Stomach (tissue), 8 donors: ENCODE measurements at regions not wholly inside any gene's neighbourhood (a gene's known extent, or its start where the extent isn't known, plus 50 kb on each side); places are given as distances from the start of the nearest gene placed in this dataset.

Experiments used
- DNase-seq, 2 donors: peaks; one replicate each; pipeline versions ENCODE4 v3.0.0 to v3.0.0-alpha.2; 2013 to 2019
- H3K27ac ChIP-seq, 5 donors: fragments of 200-600 bp in 4 of 5; sonication (generic) in 4 of 5; one replicate each; pipeline ENCODE4 v1.5.1; 2013 to 2019; ENCODE audit warnings: mild to moderate bottlenecking in 1 of 5, moderate library complexity in 1 of 5
- H3K27me3 ChIP-seq, 3 donors: fragments of 200-600 bp; sonication (generic); one replicate each; pipeline ENCODE4 v1.5.1; 2017 to 2019; ENCODE audit warnings: mixed run types in 1 of 3
- H3K36me3 ChIP-seq, 4 donors: fragments of 200-600 bp; sonication (generic); 1 replicate in 3 of 4; 2 replicates in 1 of 4; pipeline ENCODE4 v1.5.1; 2016 to 2019
- H3K4me1 ChIP-seq, 4 donors: fragments of 200-600 bp; sonication (generic); one replicate each; pipeline ENCODE4 v1.5.1; 2016 to 2019
- H3K4me3 ChIP-seq, 4 donors: fragments of 200-600 bp; sonication (generic) in 3 of 4; one replicate each; pipeline ENCODE4 v1.5.1; 2016 to 2019; ENCODE audit warnings: mild to moderate bottlenecking in 1 of 4
- H3K9me3 ChIP-seq, 4 donors: fragments of 200-600 bp; sonication (generic); one replicate each; pipeline ENCODE4 v1.5.1; 2016 to 2019
- CTCF ChIP-seq, 7 experiments: fragments of 450-650 bp in 4 of 7; fragments of 200-600 bp in 3 of 7; sonication (generic) in 3 of 7; IDR thresholded peaks; one replicate each; pipeline ENCODE4 v1.5.1; 2016 to 2019; ENCODE audit warnings: antibody characterized with exemption in 7 of 7, control low read depth in 2 of 7, mild to moderate bottlenecking in 1 of 7
- EP300 ChIP-seq: sonication (generic); formaldehyde crosslinking; IDR thresholded peaks from one replicate; pipeline ENCODE4 v1.6.1; 2017; ENCODE audit warnings: antibody characterized with exemption
- POLR2A ChIP-seq, 4 donors: fragments of 450-650 bp; IDR thresholded peaks; one replicate each; pipeline ENCODE4 v1.6.1; 2016; ENCODE audit warnings: antibody characterized with exemption in 4 of 4, control low read depth in 2 of 4, mild to moderate bottlenecking in 1 of 4, moderate library complexity in 1 of 4
- POLR2AphosphoS5 ChIP-seq, 3 donors: sonication (generic); formaldehyde crosslinking; IDR thresholded peaks; one replicate each; pipeline ENCODE4 v1.6.1; 2016; ENCODE audit warnings: antibody characterized with exemption in 3 of 3
- WGBS, 5 donors: extraction: QIAGEN DNeasy Blood & Tissue Kit in 3 of 5; methylation state at CpG; one replicate each; pipeline versions ENCODE4 v1.1.5 to v1.1.7; 2013 to 2018; 5-methylcytosine and 5-hydroxymethylcytosine counted together
- intact Hi-C: fragments of 100-400 bp; cut with DNase I; formaldehyde crosslinking; loops from one replicate; pipeline ENCODE4 v1.15.1; 2023; ENCODE audit warnings: low total_unique reads
- donor health status: healthy with polysubstance abuse.
- donor health status: Bipolar disorder and iron deficiency.
- donor health status: healthy.

- H3K36me3 ChIP-seq = no peaks in the 10 kb centered on the region
- 78 to 93% (median 84%) methylated on average over 9 of the region's 9 CpGs for WGBS, 5 donors
Observed at GRCh38 chr4:38204339-38205035, 244.3 kb downstream of the PTTG2 start.

GRCh38 chr4:38205261-38205660, 245.1 kb downstream of the PTTG2 start:
- no peaks in the 10 kb centered on the region for H3K9me3 ChIP-seq
- intact Hi-C loops = no loop called here
- peaks cover 0 to 10% (median 3%) of the 10 kb centered on the region in 4 donors for H3K4me1 ChIP-seq
- TF ChIP-seq CTCF (IDR thresholded peaks at IDR 0.05) (no peak), POLR2A (IDR thresholded peaks at IDR 0.05) (no peak), POLR2AphosphoS5 (IDR thresholded peaks at IDR 0.05) (no peak), EP300 (no peak)
- no peak for DNase-seq
- 42 to 92% (median 58%) methylated on average over 3 of the region's 3 CpGs for WGBS, 5 donors
- H3K27me3 ChIP-seq = no peaks in the 10 kb centered on the region
- H3K27ac ChIP-seq = no peak overlapping the region
- H3K36me3 ChIP-seq = no peaks in the 10 kb centered on the region
- H3K4me3 ChIP-seq = no peak overlapping the region

More at GRCh38 chr4:38204339-38205035, 244.3 kb downstream of the PTTG2 start:
- Histone ChIP-seq H3K4me3 (no peak overlapping the region), H3K9me3 (no peaks in the 10 kb centered on the region), H3K27ac (no peak overlapping the region), H3K4me1 (peaks cover 0 to 7% (median 0%) of the 10 kb centered on the region in 4 donors), H3K27me3 (no peaks in the 10 kb centered on the region)
- TF ChIP-seq POLR2AphosphoS5 (IDR thresholded peaks at IDR 0.05) = no peak
- TF ChIP-seq POLR2A (IDR thresholded peaks at IDR 0.05) = no peak
- no peak for TF ChIP-seq EP300
- TF ChIP-seq CTCF (IDR thresholded peaks at IDR 0.05) = no peak
- DNase-seq = no peak
- intact Hi-C loops = no loop called here

- WGBS, 5 donors = 88 to 95% (median 93%) methylated on average over 2 of the region's 2 CpGs
- Histone ChIP-seq H3K27ac (no peak overlapping the region), H3K4me3 (no peak overlapping the region), H3K9me3 (no peaks in the 10 kb centered on the region), H3K27me3 (no peaks in the 10 kb centered on the region), H3K36me3 (no peaks in the 10 kb centered on the region), H3K4me1 (peaks cover 0 to 27% (median 17%) of the 10 kb centered on the region in 4 donors)
- TF ChIP-seq EP300 (no peak), POLR2AphosphoS5 (IDR thresholded peaks at IDR 0.05) (no peak), POLR2A (IDR thresholded peaks at IDR 0.05) (no peak), CTCF (IDR thresholded peaks at IDR 0.05) (no peak)
- intact Hi-C loops = no loop called here
- DNase-seq = no peak
Observed at GRCh38 chr4:38207110-38207457, 246.9 kb downstream of the PTTG2 start.

- Histone ChIP-seq H3K27ac (no peak overlapping the region), H3K36me3 (no peaks in the 10 kb centered on the region), H3K4me1 (peaks cover 0 to 22% (median 17%) of the 10 kb centered on the region in 4 donors), H3K9me3 (peaks cover 0 to 2% (median 0%) of the 10 kb centered on the region in 4 donors), H3K27me3 (no peaks in the 10 kb centered on the region), H3K4me3 (no peak overlapping the region)
- intact Hi-C loops = no loop called here
- TF ChIP-seq EP300 = no peak
- TF ChIP-seq POLR2AphosphoS5 (IDR thresholded peaks at IDR 0.05) = no peak
- TF ChIP-seq CTCF (IDR thresholded peaks at IDR 0.05) = no peak
- TF ChIP-seq POLR2A (IDR thresholded peaks at IDR 0.05) = no peak
- DNase-seq = no peak
- WGBS, 5 donors = 84 to 88% (median 88%) methylated on average over 2 of the region's 2 CpGs
Observed at GRCh38 chr4:38209654-38210053, 249.5 kb downstream of the PTTG2 start.
